ENCODE measurements at regions not wholly inside any gene's neighbourhood (a gene's known extent, or its start where the extent isn't known, plus 50 kb on each side); places are given as distances from the start of the nearest gene placed in this dataset.
"Not testable (repeated sequence)": the region's sequence is repeated elsewhere in the genome, so short reads cannot be mapped to it uniquely, and the experiment has no call there.

DNA sequence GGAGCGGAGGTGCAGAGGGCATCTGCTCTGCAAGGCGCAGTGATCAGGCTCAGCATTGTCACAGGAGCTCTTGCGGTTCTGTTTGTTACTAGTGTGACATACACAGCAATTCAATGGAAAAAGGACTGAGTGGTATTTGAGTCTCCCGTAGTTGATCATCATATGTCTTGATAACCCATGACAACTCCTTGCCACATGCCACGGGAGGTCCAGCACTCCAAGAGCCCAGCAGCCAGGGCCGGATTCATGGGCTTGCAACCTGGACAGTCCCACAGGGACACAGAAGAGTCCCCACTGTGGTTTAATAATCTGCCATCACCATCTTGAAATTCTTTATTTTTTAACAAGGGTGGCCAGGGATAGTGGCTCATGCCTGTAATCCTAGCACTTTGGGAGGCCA, 58.1 kb upstream of the ROPN1B start:
- TF ChIP-seq, protein P1, sequence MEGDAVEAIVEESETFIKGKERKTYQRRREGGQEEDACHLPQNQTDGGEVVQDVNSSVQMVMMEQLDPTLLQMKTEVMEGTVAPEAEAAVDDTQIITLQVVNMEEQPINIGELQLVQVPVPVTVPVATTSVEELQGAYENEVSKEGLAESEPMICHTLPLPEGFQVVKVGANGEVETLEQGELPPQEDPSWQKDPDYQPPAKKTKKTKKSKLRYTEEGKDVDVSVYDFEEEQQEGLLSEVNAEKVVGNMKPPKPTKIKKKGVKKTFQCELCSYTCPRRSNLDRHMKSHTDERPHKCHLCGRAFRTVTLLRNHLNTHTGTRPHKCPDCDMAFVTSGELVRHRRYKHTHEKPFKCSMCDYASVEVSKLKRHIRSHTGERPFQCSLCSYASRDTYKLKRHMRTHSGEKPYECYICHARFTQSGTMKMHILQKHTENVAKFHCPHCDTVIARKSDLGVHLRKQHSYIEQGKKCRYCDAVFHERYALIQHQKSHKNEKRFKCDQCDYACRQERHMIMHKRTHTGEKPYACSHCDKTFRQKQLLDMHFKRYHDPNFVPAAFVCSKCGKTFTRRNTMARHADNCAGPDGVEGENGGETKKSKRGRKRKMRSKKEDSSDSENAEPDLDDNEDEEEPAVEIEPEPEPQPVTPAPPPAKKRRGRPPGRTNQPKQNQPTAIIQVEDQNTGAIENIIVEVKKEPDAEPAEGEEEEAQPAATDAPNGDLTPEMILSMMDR (IDR thresholded peaks at IDR 0.05) = not testable (repeated sequence)
- not testable (repeated sequence) for TF ChIP-seq POLR2A (IDR thresholded peaks at IDR 0.05)
